22Rv1 (cell line): ENCODE measurements at regions not wholly inside any gene's neighbourhood (a gene's known extent, or its start where the extent isn't known, plus 50 kb on each side); places are given as distances from the start of the nearest gene placed in this dataset.
"Not testable (repeated sequence)": the region's sequence is repeated elsewhere in the genome, so short reads cannot be mapped to it uniquely, and the experiment has no call there.

ENCODE experiments used
- H3K27ac ChIP-seq: fragments of 450-650 bp; 2 replicates; pipeline ENCODE4 v1.5.1; 2017
- CTCF ChIP-seq: fragments of 450-650 bp; IDR thresholded peaks from 2 replicates; pipeline ENCODE4 v1.5.1; 2017; ENCODE audit warnings: mild to moderate bottlenecking
- ZFX ChIP-seq: fragments of 450-650 bp; IDR thresholded peaks from 2 replicates; pipeline ENCODE4 v1.6.1; 2017; ENCODE audit warnings: antibody characterized with exemption, borderline replicate concordance

GRCh38 chr1:228889289-228889688 lies 154.0 kb downstream of the RHOU start:
- H3K27ac ChIP-seq: no peak overlapping the region
- TF ChIP-seq ZFX: no peak
- no peak for TF ChIP-seq CTCF

- TF ChIP-seq ZFX: no peak
- TF ChIP-seq CTCF: no peak
- no peak overlapping the region for H3K27ac ChIP-seq
These were observed 156.2 kb downstream of the RHOU start for GRCh38 chr1:228891272-228892034.

GRCh38 chr1:228892200-228892599 lies 156.9 kb downstream of the RHOU start:
- not testable (repeated sequence) for H3K27ac ChIP-seq

- H3K27ac ChIP-seq: no peak overlapping the region
- TF ChIP-seq CTCF: no peak
These were observed 159.2 kb downstream of the RHOU start for GRCh38 chr1:228894442-228894989.

GRCh38 chr1:228897901-228898300 lies 162.6 kb downstream of the RHOU start:
- TF ChIP-seq CTCF (no peak), ZFX (no peak)
- H3K27ac ChIP-seq: no peak overlapping the region

GRCh38 chr1:228898582-228898992 lies 163.3 kb downstream of the RHOU start:
- no peak for TF ChIP-seq CTCF
- no peak for TF ChIP-seq ZFX
- no peak overlapping the region for H3K27ac ChIP-seq

- TF ChIP-seq CTCF: no peak
- TF ChIP-seq ZFX: no peak
- H3K27ac ChIP-seq: no peak overlapping the region
These were observed 164.2 kb downstream of the RHOU start for GRCh38 chr1:228899421-228899956.
